Tibial nerve (tissue), 4 donors: ENCODE measurements at regions not wholly inside any gene's neighbourhood (a gene's known extent, or its start where the extent isn't known, plus 50 kb on each side); places are given as distances from the start of the nearest gene placed in this dataset.

Source experiments
- DNase-seq, 2 donors: peaks; one replicate each; pipeline ENCODE4 v3.0.0-alpha.2; 2019; ENCODE audit warnings: low spot score in 2 of 2
- H3K27ac ChIP-seq, 4 donors: fragments of 200-600 bp; sonication (generic) in 3 of 4; one replicate each; pipeline ENCODE4 v1.5.1; 2017 to 2019; ENCODE audit warnings: mild to moderate bottlenecking in 1 of 4
- H3K27me3 ChIP-seq, 2 donors: fragments of 200-600 bp; sonication (generic) in 1 of 2; one replicate each; pipeline versions ENCODE4 v1.5.1 to v1.6.0; 2017 to 2019
- H3K36me3 ChIP-seq, 3 donors: fragments of 200-600 bp; sonication (generic); one replicate each; pipeline ENCODE4 v1.5.1; 2018 to 2019
- H3K4me1 ChIP-seq, 4 donors: fragments of 200-600 bp; sonication (generic) in 3 of 4; one replicate each; pipeline ENCODE4 v1.5.1; 2017 to 2019
- H3K4me3 ChIP-seq, 4 donors: fragments of 200-600 bp; sonication (generic) in 3 of 4; one replicate each; pipeline ENCODE4 v1.5.1; 2017 to 2019; ENCODE audit warnings: mild to moderate bottlenecking in 1 of 4, moderate library complexity in 1 of 4
- H3K9me3 ChIP-seq, 4 donors: fragments of 200-600 bp; sonication (generic) in 3 of 4; one replicate each; pipeline ENCODE4 v1.5.1; 2017 to 2019
- EP300 ChIP-seq, 2 donors: sonication (generic); formaldehyde crosslinking; IDR thresholded peaks; one replicate each; pipeline ENCODE4 v1.6.1; 2017; ENCODE audit warnings: antibody characterized with exemption in 2 of 2, mild to moderate bottlenecking in 1 of 2
- POLR2A ChIP-seq, 2 donors: fragments of 450-650 bp; IDR thresholded peaks; one replicate each; pipeline ENCODE4 v1.6.1; 2017; ENCODE audit warnings: antibody characterized with exemption in 2 of 2, mild to moderate bottlenecking in 2 of 2, moderate library complexity in 2 of 2
- WGBS, 2 donors: methylation state at CpG; one replicate each; pipeline ENCODE4 v1.1.5; 2018; 5-methylcytosine and 5-hydroxymethylcytosine counted together
- TF ChIP-seq, protein P1 (sequence below), 5 experiments: fragments of 200-600 bp in 3 of 5; fragments of 450-650 bp in 2 of 5; sonication (generic) in 3 of 5; IDR thresholded peaks; one replicate each; pipeline ENCODE4 v1.5.1; 2016 to 2019; ENCODE audit warnings: antibody characterized with exemption in 5 of 5, mild to moderate bottlenecking in 3 of 5, moderate library complexity in 2 of 5

DNA sequence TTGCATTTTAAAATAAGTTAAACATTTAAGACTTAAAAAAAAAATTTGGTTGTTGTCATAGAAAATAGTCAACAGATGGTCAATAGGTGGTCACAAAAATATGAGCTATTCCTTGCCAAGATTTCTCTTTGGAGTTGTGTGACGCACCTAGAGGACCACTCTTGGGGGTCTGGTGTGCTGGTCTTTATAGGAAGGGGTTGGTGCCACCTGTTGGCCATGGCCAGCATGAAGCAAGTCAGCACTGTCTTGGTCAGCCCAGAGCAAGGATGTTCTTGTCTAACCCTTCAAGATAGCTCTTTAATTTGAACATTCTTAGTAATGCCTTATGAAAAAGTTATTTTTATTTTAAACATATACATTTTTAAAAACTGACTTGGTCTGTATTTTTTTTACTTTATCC lies 267.9 kb upstream of the CNTNAP2 start:
- Histone ChIP-seq H3K4me1 (no peaks in the 10 kb centered on the region), H3K27me3 (no peaks in the 10 kb centered on the region), H3K9me3 (no peaks in the 10 kb centered on the region), H3K4me3 (no peak overlapping the region), H3K27ac (no peak overlapping the region), H3K36me3 (no peaks in the 10 kb centered on the region)
- no peak for TF ChIP-seq POLR2A (IDR thresholded peaks at IDR 0.05)
- TF ChIP-seq EP300 (IDR thresholded peaks at IDR 0.05) = no peak
- TF ChIP-seq, protein P1, sequence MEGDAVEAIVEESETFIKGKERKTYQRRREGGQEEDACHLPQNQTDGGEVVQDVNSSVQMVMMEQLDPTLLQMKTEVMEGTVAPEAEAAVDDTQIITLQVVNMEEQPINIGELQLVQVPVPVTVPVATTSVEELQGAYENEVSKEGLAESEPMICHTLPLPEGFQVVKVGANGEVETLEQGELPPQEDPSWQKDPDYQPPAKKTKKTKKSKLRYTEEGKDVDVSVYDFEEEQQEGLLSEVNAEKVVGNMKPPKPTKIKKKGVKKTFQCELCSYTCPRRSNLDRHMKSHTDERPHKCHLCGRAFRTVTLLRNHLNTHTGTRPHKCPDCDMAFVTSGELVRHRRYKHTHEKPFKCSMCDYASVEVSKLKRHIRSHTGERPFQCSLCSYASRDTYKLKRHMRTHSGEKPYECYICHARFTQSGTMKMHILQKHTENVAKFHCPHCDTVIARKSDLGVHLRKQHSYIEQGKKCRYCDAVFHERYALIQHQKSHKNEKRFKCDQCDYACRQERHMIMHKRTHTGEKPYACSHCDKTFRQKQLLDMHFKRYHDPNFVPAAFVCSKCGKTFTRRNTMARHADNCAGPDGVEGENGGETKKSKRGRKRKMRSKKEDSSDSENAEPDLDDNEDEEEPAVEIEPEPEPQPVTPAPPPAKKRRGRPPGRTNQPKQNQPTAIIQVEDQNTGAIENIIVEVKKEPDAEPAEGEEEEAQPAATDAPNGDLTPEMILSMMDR (IDR thresholded peaks at IDR 0.05) = no peak
- 40 to 59% methylated on average over 1 of the region's 1 CpG for WGBS, 2 donors
- no peak for DNase-seq

DNA sequence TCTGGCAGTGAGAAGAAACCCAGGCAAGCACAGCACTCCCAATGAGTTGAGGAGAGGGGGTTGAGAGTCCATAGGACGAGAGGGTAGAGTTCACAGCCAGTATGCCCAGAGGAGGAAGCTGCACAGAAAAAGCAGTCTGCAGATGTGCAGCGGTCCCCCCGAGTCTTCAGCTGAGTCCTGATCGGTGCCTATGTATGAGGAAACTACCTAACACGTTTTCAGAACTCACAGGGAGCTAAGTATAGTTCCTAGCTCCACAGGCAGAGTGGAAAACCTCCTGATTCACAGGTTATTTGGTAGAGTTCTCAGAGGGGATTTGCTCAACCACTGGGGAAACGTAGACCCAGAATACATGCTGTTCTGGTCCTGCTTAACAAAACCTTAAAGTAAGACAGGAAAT lies 271.3 kb upstream of the CNTNAP2 start:
- Histone ChIP-seq H3K4me1 (no peaks in the 10 kb centered on the region), H3K27me3 (no peaks in the 10 kb centered on the region), H3K9me3 (no peaks in the 10 kb centered on the region), H3K36me3 (no peaks in the 10 kb centered on the region), H3K27ac (no peak overlapping the region), H3K4me3 (no peak overlapping the region)
- TF ChIP-seq EP300 (IDR thresholded peaks at IDR 0.05) (no peak), POLR2A (IDR thresholded peaks at IDR 0.05) (no peak)
- TF ChIP-seq, protein P1 (IDR thresholded peaks at IDR 0.05) = no peak
- no peak for DNase-seq
- 59 to 66% methylated on average over 6 of the region's 6 CpGs for WGBS, 2 donors

DNA sequence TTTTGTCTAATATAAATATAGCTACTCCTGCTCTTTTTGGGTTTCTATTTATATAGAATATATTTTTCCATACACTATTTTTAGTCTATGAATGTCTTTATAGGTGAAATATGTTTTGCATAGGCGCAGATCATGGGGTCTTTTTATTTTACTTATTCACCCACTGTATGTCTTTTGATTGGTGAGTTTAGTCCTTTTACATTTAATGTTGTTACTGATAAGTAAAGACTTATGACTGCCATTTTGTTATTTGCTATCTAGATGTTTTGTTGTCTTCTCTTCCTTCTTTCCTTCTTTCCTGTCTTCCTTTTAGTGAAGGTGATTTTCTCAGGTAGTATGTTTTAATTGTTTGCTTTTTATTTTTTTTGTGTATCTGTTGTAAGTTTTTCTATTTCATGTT lies 276.8 kb upstream of the CNTNAP2 start:
- H3K36me3 ChIP-seq = no peaks in the 10 kb centered on the region

DNA sequence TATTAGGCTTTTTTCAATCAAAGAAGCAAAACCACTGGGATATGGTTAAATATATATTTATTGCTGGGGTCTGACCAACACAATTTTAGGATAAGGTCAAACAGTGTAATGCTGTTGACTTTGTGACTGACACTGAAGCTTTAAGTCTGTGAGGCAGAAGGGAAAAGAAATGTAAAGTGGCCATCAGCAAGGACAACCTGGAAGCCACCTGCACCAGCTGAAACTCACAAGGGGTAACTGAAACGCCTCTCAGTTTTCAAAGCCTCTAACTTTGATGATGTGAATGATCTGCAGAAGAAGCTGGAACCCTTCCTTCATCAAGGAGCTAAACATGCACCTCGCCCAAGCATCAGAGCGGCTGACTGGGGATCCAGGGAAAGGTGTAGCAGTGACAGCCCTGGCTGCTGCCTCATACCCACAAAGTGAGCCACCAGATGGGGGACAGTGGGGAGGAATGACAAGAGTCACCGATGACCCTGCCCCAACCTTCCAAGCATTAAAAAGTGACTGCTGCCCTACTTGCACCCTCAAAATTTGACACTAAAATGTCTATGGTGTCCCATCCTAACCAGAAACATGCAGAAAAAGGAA lies 284.9 kb upstream of the CNTNAP2 start:
- Histone ChIP-seq H3K4me1 (no peaks in the 10 kb centered on the region), H3K9me3 (peaks cover 0 to 3% (median 0%) of the 10 kb centered on the region in 4 donors), H3K27ac (no peak overlapping the region), H3K4me3 (no peak overlapping the region), H3K27me3 (no peaks in the 10 kb centered on the region), H3K36me3 (no peaks in the 10 kb centered on the region)
- DNase-seq = no peak
- 70 to 85% methylated on average over 4 of the region's 4 CpGs for WGBS, 2 donors
- no peak for TF ChIP-seq EP300 (IDR thresholded peaks at IDR 0.05)
- no peak for TF ChIP-seq POLR2A (IDR thresholded peaks at IDR 0.05)
- TF ChIP-seq, protein P1 (IDR thresholded peaks at IDR 0.05) = no peak

More for the DNA sequence above, 276.8 kb upstream of the CNTNAP2 start:
- Histone ChIP-seq H3K27ac (no peak overlapping the region), H3K27me3 (no peaks in the 10 kb centered on the region), H3K4me1 (no peaks in the 10 kb centered on the region), H3K4me3 (no peak overlapping the region), H3K9me3 (peaks cover 0 to 3% (median 1%) of the 10 kb centered on the region in 4 donors)
- TF ChIP-seq EP300 (IDR thresholded peaks at IDR 0.05) (no peak), POLR2A (IDR thresholded peaks at IDR 0.05) (no peak)
- TF ChIP-seq, protein P1 (IDR thresholded peaks at IDR 0.05) = no peak
- no peak for DNase-seq
- WGBS, 2 donors = 84 to 89% methylated on average over 1 of the region's 1 CpG

DNA sequence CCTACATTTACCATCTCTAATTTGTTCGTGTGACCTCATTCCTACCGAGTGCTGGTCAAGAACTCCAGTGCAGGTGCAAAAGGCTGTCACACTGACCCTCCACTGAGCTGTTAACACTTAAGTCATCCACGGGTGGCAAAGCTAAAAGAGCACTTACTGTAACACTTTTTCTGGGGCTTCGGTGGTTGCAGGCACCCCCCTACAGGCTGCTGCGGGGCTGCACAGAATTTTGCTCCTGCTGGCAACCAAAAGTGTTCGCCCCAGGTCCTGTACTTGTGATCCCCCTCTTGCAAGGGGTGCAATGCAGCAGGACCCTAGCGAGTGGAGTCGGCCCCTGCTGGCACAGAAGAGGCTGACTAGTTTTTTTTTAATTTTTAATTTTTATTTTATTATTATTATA lies 298.9 kb upstream of the CNTNAP2 start:
- 80 to 91% methylated on average over 8 of the region's 8 CpGs for WGBS, 2 donors
- no peaks in the 10 kb centered on the region for H3K4me1 ChIP-seq
- H3K9me3 ChIP-seq = peaks cover 0 to 12% (median 0%) of the 10 kb centered on the region in 4 donors
- DNase-seq = no peak
- no peaks in the 10 kb centered on the region for H3K27me3 ChIP-seq
- no peak overlapping the region for H3K4me3 ChIP-seq
- TF ChIP-seq POLR2A (IDR thresholded peaks at IDR 0.05) (no peak), EP300 (IDR thresholded peaks at IDR 0.05) (no peak)
- TF ChIP-seq, protein P1 (IDR thresholded peaks at IDR 0.05) = no peak
- no peak overlapping the region for H3K27ac ChIP-seq
- no peaks in the 10 kb centered on the region for H3K36me3 ChIP-seq
